NB4 (cell line): ENCODE measurements at regions not wholly inside any gene's neighbourhood (a gene's known extent, or its start where the extent isn't known, plus 50 kb on each side); places are given as distances from the start of the nearest gene placed in this dataset.

Experiments used
- CTCF ChIP-seq: IDR thresholded peaks from one replicate; pipeline ENCODE4 v1.5.1; 2012; ENCODE audit warnings: low read depth, low read length
- POLR2A ChIP-seq: IDR thresholded peaks from 2 replicates; pipeline ENCODE4 v1.6.1; 2011; ENCODE audit warnings: mild to moderate bottlenecking; ENCODE audit not compliant: insufficient read length; ENCODE audit errors: extremely low read depth
- TF ChIP-seq, protein P1 (sequence below): IDR thresholded peaks from 2 replicates; pipeline ENCODE4 v1.6.1; 2011; ENCODE audit warnings: low read depth, low read length

DNA sequence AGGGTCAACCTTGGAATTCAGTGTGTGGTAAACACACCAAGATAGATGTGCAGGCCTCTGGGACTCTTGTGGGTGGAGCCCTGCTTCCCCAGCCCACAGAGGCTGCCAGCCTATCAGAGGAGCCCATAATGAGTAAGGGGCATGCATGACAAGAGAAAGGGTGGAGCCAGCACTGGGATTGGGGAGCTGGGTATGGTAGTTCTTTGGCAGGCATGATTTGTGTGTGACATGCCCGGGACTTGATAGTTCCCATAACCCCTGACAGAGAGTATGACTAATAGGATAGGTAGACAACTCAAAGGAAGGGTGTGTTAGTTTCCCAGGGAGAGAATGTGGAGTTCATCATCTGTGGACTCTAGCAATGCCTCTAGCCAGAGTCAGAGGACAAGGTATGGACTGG lies 143.0 kb downstream of the EMP1 start:
- TF ChIP-seq CTCF (no peak), POLR2A (no peak)
- TF ChIP-seq, protein P1, sequence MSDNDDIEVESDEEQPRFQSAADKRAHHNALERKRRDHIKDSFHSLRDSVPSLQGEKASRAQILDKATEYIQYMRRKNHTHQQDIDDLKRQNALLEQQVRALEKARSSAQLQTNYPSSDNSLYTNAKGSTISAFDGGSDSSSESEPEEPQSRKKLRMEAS: no peak
